ENCODE measurements at regions not wholly inside any gene's neighbourhood (a gene's known extent, or its start where the extent isn't known, plus 50 kb on each side); places are given as distances from the start of the nearest gene placed in this dataset.

GRCh38 chr13:105599477-105600037, 935.9 kb downstream of the EFNB2 start:
- no peak for DNase-seq
- H3K4me3 Mint-ChIP-seq (ENCODE audit: unreplicated experiment): no peak overlapping the region
- H3K9me3 Mint-ChIP-seq (ENCODE audit: unreplicated experiment): no peaks in the 10 kb centered on the region
- H3K4me1 Mint-ChIP-seq (ENCODE audit: low read depth, unreplicated experiment): no peaks in the 10 kb centered on the region
- H3K27ac Mint-ChIP-seq (ENCODE audit: unreplicated experiment): no peak overlapping the region
- H3K36me3 Mint-ChIP-seq (ENCODE audit: unreplicated experiment): no peaks in the 10 kb centered on the region
- TF ChIP-seq CTCF (IDR thresholded peaks at IDR 0.05; ENCODE audit: partially characterized antibody, unreplicated experiment): no peak
- no peaks in the 10 kb centered on the region for H3K27me3 Mint-ChIP-seq (ENCODE audit: unreplicated experiment)

- no peaks in the 10 kb centered on the region for H3K27me3 Mint-ChIP-seq (ENCODE audit: unreplicated experiment)
- no peak overlapping the region for H3K27ac Mint-ChIP-seq (ENCODE audit: unreplicated experiment)
- no peaks in the 10 kb centered on the region for H3K36me3 Mint-ChIP-seq (ENCODE audit: unreplicated experiment)
- no peak for TF ChIP-seq CTCF (IDR thresholded peaks at IDR 0.05; ENCODE audit: partially characterized antibody, unreplicated experiment)
- DNase-seq: no peak
- H3K4me1 Mint-ChIP-seq (ENCODE audit: low read depth, unreplicated experiment): no peaks in the 10 kb centered on the region
- H3K9me3 Mint-ChIP-seq (ENCODE audit: unreplicated experiment): no peaks in the 10 kb centered on the region
- H3K4me3 Mint-ChIP-seq (ENCODE audit: unreplicated experiment): no peak overlapping the region
Measured at GRCh38 chr13:105598529-105598928, 936.9 kb downstream of the EFNB2 start.

GRCh38 chr13:105597573-105597972, 937.9 kb downstream of the EFNB2 start:
- Mint-ChIP-seq H3K27me3 (ENCODE audit: unreplicated experiment) (no peaks in the 10 kb centered on the region), H3K4me3 (ENCODE audit: unreplicated experiment) (no peak overlapping the region), H3K36me3 (ENCODE audit: unreplicated experiment) (no peaks in the 10 kb centered on the region), H3K27ac (ENCODE audit: unreplicated experiment) (no peak overlapping the region), H3K4me1 (ENCODE audit: low read depth, unreplicated experiment) (no peaks in the 10 kb centered on the region), H3K9me3 (ENCODE audit: unreplicated experiment) (no peaks in the 10 kb centered on the region)
- DNase-seq: no peak
- no peak for TF ChIP-seq CTCF (IDR thresholded peaks at IDR 0.05; ENCODE audit: partially characterized antibody, unreplicated experiment)

- Mint-ChIP-seq H3K27me3 (ENCODE audit: unreplicated experiment) (no peaks in the 10 kb centered on the region), H3K9me3 (ENCODE audit: unreplicated experiment) (no peaks in the 10 kb centered on the region), H3K4me3 (ENCODE audit: unreplicated experiment) (no peak overlapping the region), H3K27ac (ENCODE audit: unreplicated experiment) (no peak overlapping the region), H3K4me1 (ENCODE audit: low read depth, unreplicated experiment) (no peaks in the 10 kb centered on the region), H3K36me3 (ENCODE audit: unreplicated experiment) (no peaks in the 10 kb centered on the region)
- TF ChIP-seq CTCF (IDR thresholded peaks at IDR 0.05; ENCODE audit: partially characterized antibody, unreplicated experiment): no peak
- DNase-seq: no peak
Measured at GRCh38 chr13:105595471-105595870, 940.0 kb downstream of the EFNB2 start.

GRCh38 chr13:105591277-105591676, 944.2 kb downstream of the EFNB2 start:
- Mint-ChIP-seq H3K27me3 (ENCODE audit: unreplicated experiment) (no peaks in the 10 kb centered on the region), H3K36me3 (ENCODE audit: unreplicated experiment) (no peaks in the 10 kb centered on the region), H3K4me1 (ENCODE audit: low read depth, unreplicated experiment) (no peaks in the 10 kb centered on the region), H3K9me3 (ENCODE audit: unreplicated experiment) (no peaks in the 10 kb centered on the region), H3K4me3 (ENCODE audit: unreplicated experiment) (no peak overlapping the region), H3K27ac (ENCODE audit: unreplicated experiment) (no peak overlapping the region)
- no peak for DNase-seq
- no peak for TF ChIP-seq CTCF (IDR thresholded peaks at IDR 0.05; ENCODE audit: partially characterized antibody, unreplicated experiment)
